Liver (tissue), 3 donors: ENCODE measurements at regions not wholly inside any gene's neighbourhood (a gene's known extent, or its start where the extent isn't known, plus 50 kb on each side); places are given as distances from the start of the nearest gene placed in this dataset.

Source experiments
- ATF3 ChIP-seq: IDR thresholded peaks from 2 replicates; pipeline ENCODE4 v1.6.1; 2016; ENCODE audit warnings: antibody characterized with exemption
- CTCF ChIP-seq: fragments of 150-350 bp; IDR thresholded peaks from 2 replicates; pipeline ENCODE4 v1.5.1; 2017; ENCODE audit warnings: improper control_type of control experiment, low read depth, low read length; ENCODE audit not compliant: missing input control
- JUND ChIP-seq, 2 donors: IDR thresholded peaks; 2 replicates each; pipeline ENCODE4 v1.6.1; 2016; ENCODE audit warnings: antibody characterized with exemption in 2 of 2
- MAX ChIP-seq: IDR thresholded peaks from 2 replicates; pipeline ENCODE4 v1.6.1; 2016; ENCODE audit warnings: antibody characterized with exemption
- RAD21 ChIP-seq, 2 donors: IDR thresholded peaks; 2 replicates each; pipeline ENCODE4 v1.6.1; 2016; ENCODE audit warnings: antibody characterized with exemption in 2 of 2, mild to moderate bottlenecking in 2 of 2
- REST ChIP-seq: IDR thresholded peaks from 2 replicates; pipeline ENCODE4 v1.6.1; 2016; ENCODE audit warnings: antibody characterized with exemption, mild to moderate bottlenecking
- TAF1 ChIP-seq: conservative IDR thresholded peaks from 2 replicates; pipeline ENCODE4 v1.6.1; 2016; ENCODE audit warnings: antibody characterized with exemption, mild to moderate bottlenecking
- YY1 ChIP-seq: IDR thresholded peaks from 2 replicates; pipeline ENCODE4 v1.6.1; 2016; ENCODE audit warnings: antibody characterized with exemption, mild to moderate bottlenecking
- donor health status: healthy.
- donor health status: healthy.

GRCh38 chr16:75864243-75864642 lies 138.0 kb upstream of the CPHXL start:
- no peak for TF ChIP-seq CTCF
- TF ChIP-seq RAD21 (IDR thresholded peaks at IDR 0.05), result no peak
- no peak for TF ChIP-seq TAF1
- TF ChIP-seq REST, result no peak
- no peak for TF ChIP-seq YY1
- no peak for TF ChIP-seq ATF3
- no peak for TF ChIP-seq MAX
- no peak for TF ChIP-seq JUND (IDR thresholded peaks at IDR 0.05)
